Panc1 (cell line): ENCODE measurements at regions not wholly inside any gene's neighbourhood (a gene's known extent, or its start where the extent isn't known, plus 50 kb on each side); places are given as distances from the start of the nearest gene placed in this dataset.

Experiments used
- ATAC-seq: fragments of 200-7000 bp; cut with Tn5 transposase; 2 replicates; pipeline ENCODE4 v1.9.1; 2020; ENCODE audit warnings: mild to moderate bottlenecking, moderate library complexity
- BruUV-seq: library from RNA; stranded (reverse); fragments of 400-500 nt; replicated peaks from 2 replicates; lab custom pipeline; 2021; lab: Mats Ljungman, UMichigan
- CTCF ChIA-PET: fragments of 300-600 bp; sonication (Branson Sonifier 250); formaldehyde crosslinking; loops from one replicate; lab custom pipeline; 2022; ENCODE audit warnings: antibody characterized with exemption; lab: Charles Lee
- POLR2A ChIA-PET: fragments of 300-600 bp; sonication (Branson Sonifier 250); formaldehyde crosslinking; loops from one replicate; lab custom pipeline; 2022; ENCODE audit warnings: antibody characterized with exemption; lab: Charles Lee
- DNase-seq: peaks from one replicate; pipeline ENCODE4 v3.0.0-alpha.2; 2010; ENCODE audit warnings: low read depth, low spot score
- H3K27ac ChIP-seq: 2 replicates; pipeline ENCODE4 v1.5.1; 2011; ENCODE audit warnings: mild to moderate bottlenecking, low read length, inconsistent platforms
- H3K27me3 ChIP-seq: fragments of 200-500 bp; sonication (Bioruptor generic); 2 replicates; pipeline ENCODE4 v1.6.0; 2014; ENCODE audit warnings: low read length, inconsistent platforms; ENCODE audit not compliant: control insufficient read depth, insufficient read depth
- H3K36me3 ChIP-seq: fragments of 200-500 bp; sonication (Bioruptor generic); 2 replicates; pipeline ENCODE4 v1.5.1; 2014; ENCODE audit warnings: inconsistent platforms, mild to moderate bottlenecking, low read length, moderate library complexity; ENCODE audit not compliant: control insufficient read depth, insufficient read depth
- H3K4me1 ChIP-seq: 2 replicates; pipeline ENCODE4 v1.5.1; 2011; ENCODE audit warnings: inconsistent platforms, mild to moderate bottlenecking, low read length, moderate library complexity; ENCODE audit not compliant: control insufficient read depth, insufficient read depth
- H3K4me3 ChIP-seq, 2 experiments: 2 replicates each; pipeline ENCODE4 v1.5.1; 2011 to 2012; ENCODE audit warnings: low read depth in 2 of 2, low read length in 2 of 2, mild to moderate bottlenecking in 2 of 2, inconsistent platforms in 1 of 2, moderate library complexity in 1 of 2
- H3K9me3 ChIP-seq: fragments of 200-500 bp; sonication (Bioruptor generic); 2 replicates; pipeline ENCODE4 v1.5.1; 2014; ENCODE audit warnings: low read depth, mild to moderate bottlenecking, inconsistent platforms, low read length, moderate library complexity; ENCODE audit not compliant: control insufficient read depth, insufficient read depth
- POLR2AphosphoS5 ChIP-seq: IDR thresholded peaks from 2 replicates; pipeline ENCODE4 v1.6.1; 2012; ENCODE audit warnings: mild to moderate bottlenecking, low read depth, low read length, moderate library complexity
- SIN3A ChIP-seq: IDR thresholded peaks from 2 replicates; pipeline ENCODE4 v1.6.1; 2012; ENCODE audit warnings: low read depth, mild to moderate bottlenecking, low read length, moderate library complexity, borderline replicate concordance; ENCODE audit not compliant: insufficient read depth
- TCF7L2 ChIP-seq: IDR thresholded peaks from 2 replicates; pipeline ENCODE4 v1.6.1; 2011; ENCODE audit warnings: mild to moderate bottlenecking, low read depth, low read length, inconsistent platforms
- in situ Hi-C: cut with HindIII; loops from 2 replicates; pipeline ENCODE4 v1.10.0; 2016; ENCODE audit warnings: low sequenced_read_pairs, low pct_unique_long_range_greater_than_20kb
- intact Hi-C: fragments of 100-400 bp; cut with micrococcal nuclease; formaldehyde crosslinking; loops from one replicate; pipeline ENCODE4 v1.10.0; 2022; ENCODE audit not compliant: unreplicated experiment
- TF ChIP-seq, protein P1 (sequence below): fragments of 450-650 bp; IDR thresholded peaks from 2 replicates; pipeline ENCODE4 v1.5.1; 2017; ENCODE audit warnings: mild to moderate bottlenecking
- TF ChIP-seq, protein P2 (sequence below), 2 experiments: IDR thresholded peaks; 2 replicates each; pipeline ENCODE4 v1.6.1; 2011 to 2012; ENCODE audit warnings: low read depth in 2 of 2, control low read depth in 1 of 2, low read length in 1 of 2, mild to moderate bottlenecking in 1 of 2, moderate library complexity in 1 of 2; ENCODE audit not compliant: insufficient read depth in 1 of 2

GRCh38 chr4:100742045-100742444 lies 224.2 kb upstream of the EMCN start:
- in situ Hi-C loops = no loop called here
- H3K27me3 ChIP-seq = no peaks in the 10 kb centered on the region
- no peaks in the 10 kb centered on the region for H3K9me3 ChIP-seq
- no TSS peak for BruUV-seq
- ChIA-PET CTCF (no interaction called here), POLR2A (no interaction called here)
- no peak overlapping the region for H3K27ac ChIP-seq
- TF ChIP-seq POLR2AphosphoS5 = no peak
- TF ChIP-seq, protein P1, sequence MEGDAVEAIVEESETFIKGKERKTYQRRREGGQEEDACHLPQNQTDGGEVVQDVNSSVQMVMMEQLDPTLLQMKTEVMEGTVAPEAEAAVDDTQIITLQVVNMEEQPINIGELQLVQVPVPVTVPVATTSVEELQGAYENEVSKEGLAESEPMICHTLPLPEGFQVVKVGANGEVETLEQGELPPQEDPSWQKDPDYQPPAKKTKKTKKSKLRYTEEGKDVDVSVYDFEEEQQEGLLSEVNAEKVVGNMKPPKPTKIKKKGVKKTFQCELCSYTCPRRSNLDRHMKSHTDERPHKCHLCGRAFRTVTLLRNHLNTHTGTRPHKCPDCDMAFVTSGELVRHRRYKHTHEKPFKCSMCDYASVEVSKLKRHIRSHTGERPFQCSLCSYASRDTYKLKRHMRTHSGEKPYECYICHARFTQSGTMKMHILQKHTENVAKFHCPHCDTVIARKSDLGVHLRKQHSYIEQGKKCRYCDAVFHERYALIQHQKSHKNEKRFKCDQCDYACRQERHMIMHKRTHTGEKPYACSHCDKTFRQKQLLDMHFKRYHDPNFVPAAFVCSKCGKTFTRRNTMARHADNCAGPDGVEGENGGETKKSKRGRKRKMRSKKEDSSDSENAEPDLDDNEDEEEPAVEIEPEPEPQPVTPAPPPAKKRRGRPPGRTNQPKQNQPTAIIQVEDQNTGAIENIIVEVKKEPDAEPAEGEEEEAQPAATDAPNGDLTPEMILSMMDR = peak; percentile 34; the same call in 1 of the 2 replicates
- no peaks in the 10 kb centered on the region for H3K36me3 ChIP-seq
- ATAC-seq = no peak
- no peak for DNase-seq
- H3K4me3 ChIP-seq = no peak overlapping the region
- no peaks in the 10 kb centered on the region for H3K4me1 ChIP-seq
- intact Hi-C loops = no loop called here

- no peaks in the 10 kb centered on the region for H3K27me3 ChIP-seq
- H3K27ac ChIP-seq = no peak overlapping the region
- intact Hi-C loops = no loop called here
- H3K36me3 ChIP-seq = no peaks in the 10 kb centered on the region
- POLR2A ChIA-PET = no interaction called here
- H3K4me3 ChIP-seq = no peak overlapping the region
- DNase-seq = no peak
- H3K4me1 ChIP-seq = no peaks in the 10 kb centered on the region
- ATAC-seq = no peak
- H3K9me3 ChIP-seq = no peaks in the 10 kb centered on the region
- no TSS peak for BruUV-seq
- in situ Hi-C loops = no loop called here
- CTCF ChIA-PET = no interaction called here
- TF ChIP-seq, protein P1 = no peak
- TF ChIP-seq SIN3A = no peak
- no peak for TF ChIP-seq POLR2AphosphoS5
- TF ChIP-seq, protein P2, sequence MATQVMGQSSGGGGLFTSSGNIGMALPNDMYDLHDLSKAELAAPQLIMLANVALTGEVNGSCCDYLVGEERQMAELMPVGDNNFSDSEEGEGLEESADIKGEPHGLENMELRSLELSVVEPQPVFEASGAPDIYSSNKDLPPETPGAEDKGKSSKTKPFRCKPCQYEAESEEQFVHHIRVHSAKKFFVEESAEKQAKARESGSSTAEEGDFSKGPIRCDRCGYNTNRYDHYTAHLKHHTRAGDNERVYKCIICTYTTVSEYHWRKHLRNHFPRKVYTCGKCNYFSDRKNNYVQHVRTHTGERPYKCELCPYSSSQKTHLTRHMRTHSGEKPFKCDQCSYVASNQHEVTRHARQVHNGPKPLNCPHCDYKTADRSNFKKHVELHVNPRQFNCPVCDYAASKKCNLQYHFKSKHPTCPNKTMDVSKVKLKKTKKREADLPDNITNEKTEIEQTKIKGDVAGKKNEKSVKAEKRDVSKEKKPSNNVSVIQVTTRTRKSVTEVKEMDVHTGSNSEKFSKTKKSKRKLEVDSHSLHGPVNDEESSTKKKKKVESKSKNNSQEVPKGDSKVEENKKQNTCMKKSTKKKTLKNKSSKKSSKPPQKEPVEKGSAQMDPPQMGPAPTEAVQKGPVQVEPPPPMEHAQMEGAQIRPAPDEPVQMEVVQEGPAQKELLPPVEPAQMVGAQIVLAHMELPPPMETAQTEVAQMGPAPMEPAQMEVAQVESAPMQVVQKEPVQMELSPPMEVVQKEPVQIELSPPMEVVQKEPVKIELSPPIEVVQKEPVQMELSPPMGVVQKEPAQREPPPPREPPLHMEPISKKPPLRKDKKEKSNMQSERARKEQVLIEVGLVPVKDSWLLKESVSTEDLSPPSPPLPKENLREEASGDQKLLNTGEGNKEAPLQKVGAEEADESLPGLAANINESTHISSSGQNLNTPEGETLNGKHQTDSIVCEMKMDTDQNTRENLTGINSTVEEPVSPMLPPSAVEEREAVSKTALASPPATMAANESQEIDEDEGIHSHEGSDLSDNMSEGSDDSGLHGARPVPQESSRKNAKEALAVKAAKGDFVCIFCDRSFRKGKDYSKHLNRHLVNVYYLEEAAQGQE (IDR thresholded peaks at IDR 0.05; ENCODE audit: insufficient read depth in 1 of 2, low read depth in 2 of 2, low read length in 1 of 2) = no peak
- no peak for TF ChIP-seq TCF7L2
Measured at GRCh38 chr4:100739426-100739825, 221.6 kb upstream of the EMCN start.
